ENCODE measurements at regions not wholly inside any gene's neighbourhood (a gene's known extent, or its start where the extent isn't known, plus 50 kb on each side); places are given as distances from the start of the nearest gene placed in this dataset.

DNA sequence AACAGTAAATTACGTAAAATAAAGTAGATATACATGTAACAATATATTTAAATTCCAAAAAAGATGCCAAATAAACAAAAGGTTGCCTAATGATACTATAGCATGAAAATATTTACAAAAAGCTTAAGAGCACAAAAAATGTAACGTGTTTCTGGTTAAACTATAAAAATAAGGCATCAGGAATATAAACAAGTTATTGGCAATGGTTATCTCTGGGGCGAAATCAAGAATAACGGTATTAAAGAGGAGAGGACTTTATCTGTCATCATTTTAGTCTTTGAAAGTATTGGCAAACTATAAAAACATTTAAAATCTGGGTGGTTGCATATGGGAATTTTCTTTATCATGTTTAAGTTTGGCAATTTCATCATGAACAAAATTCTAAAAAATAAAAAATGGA lies 1599.2 kb downstream of the MAT2B start:
- TF ChIP-seq, protein P1, sequence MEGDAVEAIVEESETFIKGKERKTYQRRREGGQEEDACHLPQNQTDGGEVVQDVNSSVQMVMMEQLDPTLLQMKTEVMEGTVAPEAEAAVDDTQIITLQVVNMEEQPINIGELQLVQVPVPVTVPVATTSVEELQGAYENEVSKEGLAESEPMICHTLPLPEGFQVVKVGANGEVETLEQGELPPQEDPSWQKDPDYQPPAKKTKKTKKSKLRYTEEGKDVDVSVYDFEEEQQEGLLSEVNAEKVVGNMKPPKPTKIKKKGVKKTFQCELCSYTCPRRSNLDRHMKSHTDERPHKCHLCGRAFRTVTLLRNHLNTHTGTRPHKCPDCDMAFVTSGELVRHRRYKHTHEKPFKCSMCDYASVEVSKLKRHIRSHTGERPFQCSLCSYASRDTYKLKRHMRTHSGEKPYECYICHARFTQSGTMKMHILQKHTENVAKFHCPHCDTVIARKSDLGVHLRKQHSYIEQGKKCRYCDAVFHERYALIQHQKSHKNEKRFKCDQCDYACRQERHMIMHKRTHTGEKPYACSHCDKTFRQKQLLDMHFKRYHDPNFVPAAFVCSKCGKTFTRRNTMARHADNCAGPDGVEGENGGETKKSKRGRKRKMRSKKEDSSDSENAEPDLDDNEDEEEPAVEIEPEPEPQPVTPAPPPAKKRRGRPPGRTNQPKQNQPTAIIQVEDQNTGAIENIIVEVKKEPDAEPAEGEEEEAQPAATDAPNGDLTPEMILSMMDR (IDR thresholded peaks at IDR 0.05 in 2 of 3, conservative IDR thresholded peaks at IDR 0.05 in 1 of 3; ENCODE audit: control insufficient read depth in 2 of 3, extremely low read depth in 1 of 3, insufficient read depth in 1 of 3, low read depth in 3 of 3, low read length in 3 of 3) = no peak
- TF ChIP-seq GABPA (IDR thresholded peaks at IDR 0.05; ENCODE audit: low read depth) (no peak), BCL11A (IDR thresholded peaks at IDR 0.05; ENCODE audit: low read depth, low read length) (no peak)

All from GM12878 (cell line).